T-helper 17 cell (primary cell): ENCODE measurements at regions not wholly inside any gene's neighbourhood (a gene's known extent, or its start where the extent isn't known, plus 50 kb on each side); places are given as distances from the start of the nearest gene placed in this dataset.

ENCODE experiments used
- ATAC-seq: fragments of 150-1000 bp; cut with Tn5 transposase; 2 replicates; pipeline ENCODE4 v1.10.0; 2021; ENCODE audit warnings: mild to moderate bottlenecking, moderate library complexity
- DNase-seq, 3 donors: peaks; one replicate each; pipeline versions ENCODE4 v3.0.0 to v3.0.0-alpha.2; 2020 to 2021
- H3K9me3 ChIP-seq: one replicate; pipeline ENCODE4 v1.7.0; 2013; ENCODE audit warnings: low read length, mild to moderate bottlenecking; ENCODE audit not compliant: control insufficient read depth, poor library complexity, severe bottlenecking
- H3K27ac Mint-ChIP-seq: one replicate; pipeline ENCODE4 v1.8.0; 2022; ENCODE audit warnings: mild to moderate bottlenecking, moderate library complexity, mixed read lengths
- H3K27me3 Mint-ChIP-seq: one replicate; pipeline ENCODE4 v1.8.0; 2022; ENCODE audit warnings: mixed read lengths
- H3K36me3 Mint-ChIP-seq: one replicate; pipeline ENCODE4 v1.8.0; 2022; ENCODE audit warnings: low read depth, mixed read lengths
- H3K4me1 Mint-ChIP-seq: one replicate; pipeline ENCODE4 v1.8.0; 2022; ENCODE audit warnings: mild to moderate bottlenecking, mixed read lengths
- H3K4me3 Mint-ChIP-seq: one replicate; pipeline ENCODE4 v1.8.0; 2022; ENCODE audit warnings: mild to moderate bottlenecking, moderate library complexity, mixed read lengths

- no peaks in the 10 kb centered on the region for H3K9me3 ChIP-seq
- H3K4me3 Mint-ChIP-seq: no peak overlapping the region
- peaks cover 52% of the 10 kb centered on the region for H3K27me3 Mint-ChIP-seq
- H3K27ac Mint-ChIP-seq: no peak overlapping the region
- H3K4me1 Mint-ChIP-seq: peaks cover 8% of the 10 kb centered on the region
- no peak for DNase-seq
- ATAC-seq: no peak
- H3K36me3 Mint-ChIP-seq: peaks cover 2% of the 10 kb centered on the region
These were observed 492.8 kb upstream of the MDFIC2 start for GRCh38 chr3:70805061-70805889.

- Mint-ChIP-seq H3K27ac (no peak overlapping the region), H3K4me1 (peaks cover 8% of the 10 kb centered on the region), H3K4me3 (no peak overlapping the region), H3K27me3 (peaks cover 52% of the 10 kb centered on the region), H3K36me3 (peaks cover 2% of the 10 kb centered on the region)
- DNase-seq (no peak), ATAC-seq (no peak)
- no peaks in the 10 kb centered on the region for H3K9me3 ChIP-seq
These were observed 491.5 kb upstream of the MDFIC2 start for GRCh38 chr3:70803891-70804290.

- H3K27me3 Mint-ChIP-seq: peaks cover 52% of the 10 kb centered on the region
- ATAC-seq (no peak), DNase-seq (no peak)
- peaks cover 2% of the 10 kb centered on the region for H3K36me3 Mint-ChIP-seq
- H3K4me3 Mint-ChIP-seq: no peak overlapping the region
- no peaks in the 10 kb centered on the region for H3K9me3 ChIP-seq
- no peak overlapping the region for H3K27ac Mint-ChIP-seq
- peaks cover 8% of the 10 kb centered on the region for H3K4me1 Mint-ChIP-seq
These were observed 490.9 kb upstream of the MDFIC2 start for GRCh38 chr3:70803319-70803718.

GRCh38 chr3:70800951-70801350 lies 488.5 kb upstream of the MDFIC2 start:
- Mint-ChIP-seq H3K27me3 (peaks cover 35% of the 10 kb centered on the region), H3K4me3 (no peak overlapping the region), H3K4me1 (peaks cover 8% of the 10 kb centered on the region), H3K36me3 (no peaks in the 10 kb centered on the region), H3K27ac (no peak overlapping the region)
- no peaks in the 10 kb centered on the region for H3K9me3 ChIP-seq
- ATAC-seq (no peak), DNase-seq (no peak)

GRCh38 chr3:70789878-70790277 lies 477.4 kb upstream of the MDFIC2 start:
- peaks cover 7% of the 10 kb centered on the region for H3K27me3 Mint-ChIP-seq
- no peaks in the 10 kb centered on the region for H3K36me3 Mint-ChIP-seq
- ATAC-seq (no peak), DNase-seq (no peak)
- H3K9me3 ChIP-seq: no peaks in the 10 kb centered on the region
- no peak overlapping the region for H3K27ac Mint-ChIP-seq
- no peak overlapping the region for H3K4me3 Mint-ChIP-seq
- no peaks in the 10 kb centered on the region for H3K4me1 Mint-ChIP-seq

- Mint-ChIP-seq H3K4me1 (no peaks in the 10 kb centered on the region), H3K4me3 (no peak overlapping the region), H3K27ac (no peak overlapping the region), H3K27me3 (peaks cover 10% of the 10 kb centered on the region), H3K36me3 (no peaks in the 10 kb centered on the region)
- no peaks in the 10 kb centered on the region for H3K9me3 ChIP-seq
- no peak for DNase-seq
- ATAC-seq: no peak
These were observed 468.4 kb upstream of the MDFIC2 start for GRCh38 chr3:70780790-70781189.

- Mint-ChIP-seq H3K4me3 (no peak overlapping the region), H3K36me3 (no peaks in the 10 kb centered on the region), H3K27ac (no peak overlapping the region), H3K27me3 (peaks cover 10% of the 10 kb centered on the region), H3K4me1 (no peaks in the 10 kb centered on the region)
- DNase-seq: no peak
- ATAC-seq: no peak
- no peaks in the 10 kb centered on the region for H3K9me3 ChIP-seq
These were observed 466.9 kb upstream of the MDFIC2 start for GRCh38 chr3:70779296-70779695.

- H3K36me3 Mint-ChIP-seq: no peaks in the 10 kb centered on the region
- ATAC-seq (no peak), DNase-seq (no peak)
- no peak overlapping the region for H3K4me3 Mint-ChIP-seq
- H3K27ac Mint-ChIP-seq: no peak overlapping the region
- no peaks in the 10 kb centered on the region for H3K9me3 ChIP-seq
- peaks cover 15% of the 10 kb centered on the region for H3K27me3 Mint-ChIP-seq
- H3K4me1 Mint-ChIP-seq: no peaks in the 10 kb centered on the region
These were observed 463.6 kb upstream of the MDFIC2 start for GRCh38 chr3:70776081-70776480.

- H3K27me3 Mint-ChIP-seq: peaks cover 21% of the 10 kb centered on the region
- DNase-seq (no peak), ATAC-seq (no peak)
- no peaks in the 10 kb centered on the region for H3K9me3 ChIP-seq
- no peak overlapping the region for H3K27ac Mint-ChIP-seq
- H3K4me1 Mint-ChIP-seq: no peaks in the 10 kb centered on the region
- no peaks in the 10 kb centered on the region for H3K36me3 Mint-ChIP-seq
- no peak overlapping the region for H3K4me3 Mint-ChIP-seq
These were observed 462.8 kb upstream of the MDFIC2 start for GRCh38 chr3:70775257-70775656.

GRCh38 chr3:70774641-70775040 lies 462.2 kb upstream of the MDFIC2 start:
- H3K27me3 Mint-ChIP-seq: peaks cover 28% of the 10 kb centered on the region
- no peaks in the 10 kb centered on the region for H3K36me3 Mint-ChIP-seq
- H3K4me1 Mint-ChIP-seq: no peaks in the 10 kb centered on the region
- DNase-seq: no peak
- H3K9me3 ChIP-seq: no peaks in the 10 kb centered on the region
- H3K27ac Mint-ChIP-seq: no peak overlapping the region
- ATAC-seq: no peak
- no peak overlapping the region for H3K4me3 Mint-ChIP-seq

GRCh38 chr3:70771426-70772147 lies 459.1 kb upstream of the MDFIC2 start:
- H3K27me3 Mint-ChIP-seq: peaks cover 33% of the 10 kb centered on the region
- H3K4me3 Mint-ChIP-seq: no peak overlapping the region
- H3K36me3 Mint-ChIP-seq: no peaks in the 10 kb centered on the region
- no peak for DNase-seq
- H3K9me3 ChIP-seq: no peaks in the 10 kb centered on the region
- H3K27ac Mint-ChIP-seq: no peak overlapping the region
- ATAC-seq: no peak
- H3K4me1 Mint-ChIP-seq: no peaks in the 10 kb centered on the region

- H3K9me3 ChIP-seq: no peaks in the 10 kb centered on the region
- DNase-seq: no peak
- no peak overlapping the region for H3K27ac Mint-ChIP-seq
- H3K4me3 Mint-ChIP-seq: no peak overlapping the region
- ATAC-seq: no peak
- H3K27me3 Mint-ChIP-seq: peaks cover 27% of the 10 kb centered on the region
- no peaks in the 10 kb centered on the region for H3K36me3 Mint-ChIP-seq
- no peaks in the 10 kb centered on the region for H3K4me1 Mint-ChIP-seq
These were observed 458.2 kb upstream of the MDFIC2 start for GRCh38 chr3:70770650-70771049.

- DNase-seq (no peak), ATAC-seq (no peak)
- H3K27me3 Mint-ChIP-seq: peaks cover 25% of the 10 kb centered on the region
- H3K36me3 Mint-ChIP-seq: no peaks in the 10 kb centered on the region
- no peak overlapping the region for H3K4me3 Mint-ChIP-seq
- H3K9me3 ChIP-seq: no peaks in the 10 kb centered on the region
- H3K4me1 Mint-ChIP-seq: no peaks in the 10 kb centered on the region
- no peak overlapping the region for H3K27ac Mint-ChIP-seq
These were observed 453.9 kb upstream of the MDFIC2 start for GRCh38 chr3:70766301-70766700.

GRCh38 chr3:70763894-70764293 lies 451.5 kb upstream of the MDFIC2 start:
- Mint-ChIP-seq H3K27ac (no peak overlapping the region), H3K27me3 (peaks cover 7% of the 10 kb centered on the region), H3K4me3 (no peak overlapping the region), H3K36me3 (no peaks in the 10 kb centered on the region), H3K4me1 (no peaks in the 10 kb centered on the region)
- ATAC-seq (no peak), DNase-seq (no peak)
- no peaks in the 10 kb centered on the region for H3K9me3 ChIP-seq
